ENCODE measurements at regions not wholly inside any gene's neighbourhood (a gene's known extent, or its start where the extent isn't known, plus 50 kb on each side); places are given as distances from the start of the nearest gene placed in this dataset.

DNA sequence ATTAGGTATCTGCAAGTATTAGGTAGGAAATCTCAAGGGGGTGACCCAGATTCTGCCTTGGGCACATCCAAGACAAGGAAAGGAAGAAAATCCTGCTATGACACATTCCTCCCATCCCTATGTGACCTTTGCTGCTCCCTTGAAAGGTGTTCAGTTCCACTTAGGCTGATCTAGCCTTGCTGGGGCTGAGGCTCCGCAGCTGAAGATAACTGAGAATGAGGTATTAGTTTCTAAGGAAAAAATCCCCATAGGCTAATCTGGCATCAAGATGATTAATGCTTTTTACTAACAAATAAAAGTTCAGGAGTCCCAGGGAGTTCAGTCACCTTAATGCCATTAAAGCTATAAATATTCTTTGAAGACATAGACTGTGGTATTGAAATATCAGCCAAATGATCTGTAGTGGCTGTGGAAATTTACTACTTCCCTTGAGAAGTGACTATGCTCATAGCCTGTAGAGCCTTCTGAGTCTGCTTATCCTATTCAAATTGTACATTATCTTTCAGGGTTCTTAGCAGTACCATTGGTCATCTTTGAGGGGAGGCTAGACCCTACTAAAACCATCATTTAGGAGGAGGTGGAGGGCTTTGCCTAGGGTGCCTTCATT is 239.9 kb upstream of the RAG2 start:
- TF ChIP-seq EZH2 (IDR thresholded peaks at IDR 0.05; ENCODE audit: borderline replicate concordance, control insufficient read depth, low read depth, low read length) (no peak), PML (IDR thresholded peaks at IDR 0.05; ENCODE audit: low read length) (no peak), NR2C2 (IDR thresholded peaks at IDR 0.05; ENCODE audit: borderline replicate concordance, control insufficient read depth, insufficient read length, low read depth) (no peak), SMC3 (IDR thresholded peaks at IDR 0.05; ENCODE audit: borderline replicate concordance, low read length) (no peak), CBX5 (IDR thresholded peaks at IDR 0.05; ENCODE audit: low read depth) (no peak), POLR2A (IDR thresholded peaks at IDR 0.05; ENCODE audit: low read depth, low read length) (no peak)

All from GM12878 (cell line).